Uterus (tissue), 3 donors: ENCODE measurements at regions not wholly inside any gene's neighbourhood (a gene's known extent, or its start where the extent isn't known, plus 50 kb on each side); places are given as distances from the start of the nearest gene placed in this dataset.

Source experiments
- DNase-seq, 2 donors: peaks; one replicate each; pipeline ENCODE4 v3.0.0-alpha.2; 2019 to 2020
- H3K27ac ChIP-seq, 2 donors: fragments of 200-600 bp; sonication (generic); 1 replicate in 1 of 2; 2 replicates in 1 of 2; pipeline ENCODE4 v1.5.1; 2016 to 2018
- H3K27me3 ChIP-seq, 2 donors: fragments of 200-600 bp; sonication (generic); one replicate each; pipeline ENCODE4 v1.5.1; 2018 to 2019; ENCODE audit warnings: control low read depth in 1 of 2
- H3K36me3 ChIP-seq, 2 donors: fragments of 200-600 bp; sonication (generic); one replicate each; pipeline ENCODE4 v1.5.1; 2019; ENCODE audit warnings: control low read depth in 1 of 2
- H3K4me1 ChIP-seq, 2 donors: fragments of 200-600 bp; sonication (generic); one replicate each; pipeline ENCODE4 v1.5.1; 2018 to 2019; ENCODE audit warnings: control low read depth in 1 of 2
- H3K4me3 ChIP-seq, 2 donors: fragments of 200-600 bp; sonication (generic); 1 replicate in 1 of 2; 2 replicates in 1 of 2; pipeline ENCODE4 v1.5.1; 2018 to 2019; ENCODE audit warnings: mild to moderate bottlenecking in 1 of 2
- H3K9me3 ChIP-seq, 2 donors: fragments of 200-600 bp; sonication (generic); one replicate each; pipeline ENCODE4 v1.5.1; 2019; ENCODE audit warnings: control low read depth in 1 of 2
- CTCF ChIP-seq, 4 experiments: fragments of 200-600 bp in 2 of 4; fragments of 450-650 bp in 2 of 4; sonication (generic) in 2 of 4; IDR thresholded peaks; one replicate each; pipeline ENCODE4 v1.5.1; 2016 to 2019; ENCODE audit warnings: antibody characterized with exemption in 4 of 4, mild to moderate bottlenecking in 2 of 4, moderate library complexity in 1 of 4
- POLR2A ChIP-seq, 2 donors: fragments of 450-650 bp; IDR thresholded peaks; one replicate each; pipeline ENCODE4 v1.6.1; 2016; ENCODE audit warnings: antibody characterized with exemption in 2 of 2, mild to moderate bottlenecking in 1 of 2, moderate library complexity in 1 of 2
- intact Hi-C: fragments of 100-400 bp; cut with DNase I; formaldehyde crosslinking; loops from one replicate; pipeline ENCODE4 v1.15.1; 2023; ENCODE audit warnings: low total_unique reads
- donor health status: DM: yes; HTN: yes; CAD: no.

GRCh38 chr14:62451221-62451620 is 594.0 kb downstream of the KCNH5 start:
- TF ChIP-seq POLR2A (IDR thresholded peaks at IDR 0.05) (no peak), CTCF (IDR thresholded peaks at IDR 0.05) (no peak)
- H3K27ac ChIP-seq, result no peak overlapping the region
- no peaks in the 10 kb centered on the region for H3K4me1 ChIP-seq
- H3K4me3 ChIP-seq, result no peak overlapping the region
- intact Hi-C loops, result no loop called here
- H3K27me3 ChIP-seq, result no peaks in the 10 kb centered on the region
- H3K9me3 ChIP-seq, result no peaks in the 10 kb centered on the region
- no peaks in the 10 kb centered on the region for H3K36me3 ChIP-seq
- no peak for DNase-seq

GRCh38 chr14:62453226-62453625 is 592.0 kb downstream of the KCNH5 start:
- H3K27ac ChIP-seq, result no peak overlapping the region
- TF ChIP-seq POLR2A (IDR thresholded peaks at IDR 0.05) (no peak), CTCF (IDR thresholded peaks at IDR 0.05) (no peak)
- H3K27me3 ChIP-seq, result no peaks in the 10 kb centered on the region
- no peak for DNase-seq
- intact Hi-C loops, result no loop called here
- H3K36me3 ChIP-seq, result no peaks in the 10 kb centered on the region
- H3K9me3 ChIP-seq, result no peaks in the 10 kb centered on the region
- H3K4me3 ChIP-seq, result no peak overlapping the region
- no peaks in the 10 kb centered on the region for H3K4me1 ChIP-seq

GRCh38 chr14:62455446-62455845 is 589.8 kb downstream of the KCNH5 start:
- no peak for TF ChIP-seq POLR2A (IDR thresholded peaks at IDR 0.05)
- no peak for TF ChIP-seq CTCF (IDR thresholded peaks at IDR 0.05)
- Histone ChIP-seq H3K27me3 (no peaks in the 10 kb centered on the region), H3K27ac (no peak overlapping the region), H3K9me3 (no peaks in the 10 kb centered on the region), H3K36me3 (no peaks in the 10 kb centered on the region), H3K4me1 (no peaks in the 10 kb centered on the region), H3K4me3 (no peak overlapping the region)
- no peak for DNase-seq
- intact Hi-C loops, result no loop called here

GRCh38 chr14:62462988-62463387 is 582.3 kb downstream of the KCNH5 start:
- no peaks in the 10 kb centered on the region for H3K27me3 ChIP-seq

GRCh38 chr14:62468946-62469345 is 576.3 kb downstream of the KCNH5 start:
- intact Hi-C loops, result no loop called here
- no peaks in the 10 kb centered on the region for H3K36me3 ChIP-seq
- TF ChIP-seq POLR2A (IDR thresholded peaks at IDR 0.05) (no peak), CTCF (IDR thresholded peaks at IDR 0.05) (no peak)
- no peak overlapping the region for H3K27ac ChIP-seq
- no peaks in the 10 kb centered on the region for H3K27me3 ChIP-seq
- H3K4me3 ChIP-seq, result no peak overlapping the region
- H3K4me1 ChIP-seq, result no peaks in the 10 kb centered on the region
- no peak for DNase-seq
- H3K9me3 ChIP-seq, result no peaks in the 10 kb centered on the region

More at GRCh38 chr14:62462988-62463387, 582.3 kb downstream of the KCNH5 start:
- no peak for TF ChIP-seq CTCF (IDR thresholded peaks at IDR 0.05)
- TF ChIP-seq POLR2A (IDR thresholded peaks at IDR 0.05), result no peak
- H3K27ac ChIP-seq, result no peak overlapping the region
- no peaks in the 10 kb centered on the region for H3K36me3 ChIP-seq
- no peaks in the 10 kb centered on the region for H3K9me3 ChIP-seq
- H3K4me3 ChIP-seq, result no peak overlapping the region
- no peaks in the 10 kb centered on the region for H3K4me1 ChIP-seq
- DNase-seq, result no peak
- intact Hi-C loops, result no loop called here
